HG02870 (cell line): ENCODE measurements at regions not wholly inside any gene's neighbourhood (a gene's known extent, or its start where the extent isn't known, plus 50 kb on each side); places are given as distances from the start of the nearest gene placed in this dataset.
"Not testable (repeated sequence)": the region's sequence is repeated elsewhere in the genome, so short reads cannot be mapped to it uniquely, and the experiment has no call there.

ENCODE experiments used
- ATAC-seq: cut with Tn5 transposase; IDR thresholded peaks from one replicate; pipeline ENCODE4 v1.9.1; 2021; ENCODE audit warnings: mild to moderate bottlenecking, moderate library complexity; ENCODE audit not compliant: unreplicated experiment

DNA sequence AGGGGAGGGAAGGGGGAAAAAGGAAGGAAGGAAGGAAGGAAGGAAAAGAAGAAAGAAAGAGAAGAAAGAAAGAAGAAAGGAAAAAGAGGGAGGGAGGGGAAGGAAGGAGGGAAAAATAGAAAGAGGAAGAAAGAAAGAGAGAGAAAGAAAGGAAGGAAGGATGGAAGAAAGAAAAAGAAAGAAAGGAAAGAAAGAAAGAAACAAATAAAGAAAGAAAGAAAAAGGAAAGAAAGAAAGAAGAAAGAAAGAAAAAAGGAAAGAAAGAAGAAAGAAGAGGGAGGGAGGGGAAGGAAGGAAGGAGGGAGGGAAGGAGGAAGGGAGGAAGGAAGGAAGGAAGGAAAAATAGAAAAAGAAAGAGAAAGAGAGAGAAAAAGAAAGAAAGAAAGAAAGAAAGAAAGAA is 315.8 kb upstream of the PIK3C3 start:
- ATAC-seq: no peak

DNA sequence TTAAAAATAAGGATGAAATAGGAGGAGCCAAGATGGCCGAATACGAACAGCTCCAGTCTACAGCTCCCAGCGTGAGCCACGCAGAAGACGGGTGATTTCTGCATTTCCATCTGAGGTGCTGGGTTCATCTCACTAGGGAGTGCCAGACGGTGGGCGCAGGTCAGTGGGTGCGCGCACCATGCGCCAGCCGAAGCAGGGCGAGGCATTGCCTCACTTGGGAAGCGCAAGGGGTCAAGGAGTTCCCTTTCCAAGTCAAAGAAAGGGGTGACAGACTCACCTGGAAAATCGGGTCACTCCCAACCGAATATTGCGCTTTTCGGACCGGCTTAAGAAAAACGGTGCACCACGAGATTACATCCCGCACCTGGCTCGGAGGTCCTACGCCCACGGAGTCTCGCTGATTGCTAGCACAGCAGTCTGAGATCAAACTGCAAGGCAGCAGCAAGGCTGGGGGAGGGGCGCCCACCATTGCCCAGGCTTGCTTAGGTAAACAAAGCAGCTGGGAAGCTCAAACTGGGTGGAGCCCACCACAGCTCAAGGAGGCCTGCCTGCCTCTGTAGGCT is 323.2 kb upstream of the PIK3C3 start:
- ATAC-seq: not testable (repeated sequence)

DNA sequence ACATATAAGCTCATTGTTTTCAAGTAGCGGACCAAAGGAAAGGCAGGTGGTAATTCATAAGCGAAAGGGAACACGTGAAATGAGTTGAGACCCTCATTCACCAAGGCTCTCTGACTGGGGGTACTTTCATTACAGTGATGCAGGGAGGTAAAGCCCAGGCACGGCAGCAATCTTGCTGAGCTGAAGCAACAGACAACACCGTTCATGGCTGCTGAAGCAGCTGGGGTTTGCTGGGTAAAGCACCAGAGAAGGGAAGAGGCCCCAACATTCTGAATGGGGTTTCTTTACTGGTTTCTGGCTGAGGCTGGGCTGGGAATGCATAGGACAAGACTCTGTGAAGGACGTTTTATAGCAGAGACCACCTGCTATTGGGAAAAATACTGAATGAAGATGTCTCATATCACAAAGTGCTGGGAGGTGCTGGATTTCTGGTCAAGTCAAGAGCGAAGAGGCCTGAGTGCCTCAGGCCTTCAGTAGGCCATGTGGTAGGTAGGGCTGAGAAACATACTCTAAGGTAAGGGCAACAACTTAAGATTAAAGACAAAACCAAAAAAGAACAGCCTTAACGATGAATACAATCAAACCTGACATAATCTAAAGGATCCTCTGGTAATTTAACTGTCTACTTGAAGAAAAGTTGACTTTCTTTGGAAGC is 324.7 kb upstream of the PIK3C3 start:
- no peak for ATAC-seq

DNA sequence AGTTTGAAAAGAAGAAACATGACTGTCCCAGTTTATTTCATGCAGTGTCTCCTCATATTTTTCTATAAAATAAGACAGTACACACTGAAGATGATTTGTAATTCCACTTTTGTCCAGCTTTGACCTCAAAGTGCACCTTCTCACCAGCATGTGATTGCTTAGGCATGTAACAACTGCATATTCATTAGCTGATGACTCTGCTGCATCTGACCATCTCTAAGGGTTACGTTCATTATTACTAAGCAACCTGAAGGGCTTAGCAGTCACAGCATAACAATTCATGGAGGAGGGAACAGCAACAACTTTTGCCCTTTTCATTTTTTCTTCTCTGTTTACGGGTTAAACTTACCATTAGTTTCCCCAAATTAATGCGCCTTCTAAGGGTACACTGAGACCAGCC is 330.6 kb upstream of the PIK3C3 start:
- no peak for ATAC-seq

DNA sequence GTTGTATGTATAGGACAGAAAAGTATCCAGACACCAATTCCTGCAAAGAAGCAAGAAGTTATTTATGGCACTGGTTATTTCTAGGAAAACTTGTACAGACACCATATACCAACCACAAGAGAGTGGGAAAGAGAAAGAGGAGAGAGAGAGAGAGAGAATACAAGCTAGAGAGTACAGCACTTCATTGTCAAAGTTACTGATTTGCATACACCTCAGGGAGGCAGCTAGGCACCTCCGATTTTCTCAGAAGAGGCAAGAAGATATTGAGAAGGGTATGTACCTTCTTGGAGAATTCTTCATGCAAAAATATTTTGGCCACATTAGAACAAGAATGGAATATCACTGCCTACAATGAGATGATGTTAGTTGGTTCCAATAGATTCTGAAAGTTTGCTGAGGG is 333.9 kb upstream of the PIK3C3 start:
- no peak for ATAC-seq

DNA sequence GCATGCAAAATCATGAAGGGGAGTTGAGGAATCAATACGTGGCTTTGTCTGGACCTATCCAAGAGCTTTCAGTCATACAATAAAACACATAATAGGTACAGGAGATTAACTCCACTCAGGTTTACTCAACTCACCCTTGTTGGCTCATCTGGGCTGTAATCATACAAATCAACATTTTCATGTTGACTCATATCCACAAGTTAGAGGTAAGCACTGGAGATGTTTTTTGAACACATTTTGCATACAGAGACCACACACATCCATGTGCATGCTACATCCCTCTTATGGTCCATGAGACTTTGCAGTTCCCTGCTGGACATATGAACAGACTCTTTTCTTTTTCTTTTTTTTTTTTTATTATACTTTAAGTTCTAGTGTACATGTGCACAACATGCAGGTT is 336.9 kb upstream of the PIK3C3 start:
- no peak for ATAC-seq

DNA sequence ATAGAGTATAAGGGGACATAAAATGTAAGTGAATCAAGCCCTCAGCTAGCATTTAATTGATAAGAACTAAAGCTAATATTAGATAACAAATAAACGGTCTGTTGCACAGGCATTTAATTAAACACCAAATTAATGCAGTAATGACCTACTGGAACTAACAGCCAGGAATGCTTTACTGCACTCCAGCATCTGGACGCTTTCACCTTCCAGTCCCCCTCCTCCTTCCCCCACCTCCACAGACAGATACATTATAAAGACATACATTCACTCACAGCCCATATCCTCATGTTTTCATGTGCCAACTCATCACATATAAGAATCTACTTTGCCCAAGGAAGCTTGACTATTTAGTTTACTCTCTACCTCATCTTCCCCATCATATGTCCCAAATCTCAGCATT is 337.4 kb upstream of the PIK3C3 start:
- ATAC-seq: no peak

DNA sequence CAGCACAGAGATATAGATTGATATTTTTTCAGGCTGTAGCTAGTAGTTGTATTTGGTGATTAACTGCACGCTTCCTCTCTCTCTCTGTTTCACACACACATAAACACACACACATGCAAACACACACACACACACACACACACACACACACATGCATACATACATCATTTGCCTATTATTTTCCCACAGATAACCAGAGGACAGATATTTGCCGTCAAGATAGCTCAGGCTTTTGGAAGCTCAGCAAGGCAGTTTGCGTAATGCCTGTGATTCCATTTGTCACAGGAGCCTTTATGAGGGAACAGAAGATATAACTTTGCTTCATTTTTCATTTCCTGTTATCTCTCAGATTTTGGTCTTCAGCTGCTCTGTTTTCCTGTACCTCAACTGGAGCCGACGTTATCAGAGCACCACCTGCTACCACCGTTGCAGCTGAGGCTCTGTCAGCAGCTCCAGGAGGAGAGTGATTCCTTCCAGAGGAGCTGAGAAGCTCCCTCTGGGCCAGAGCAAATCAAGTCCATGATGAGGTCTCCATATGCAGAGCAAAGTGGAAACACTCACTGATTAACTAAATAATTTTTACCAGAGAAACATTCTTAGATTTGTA is 341.9 kb upstream of the PIK3C3 start:
- ATAC-seq: no peak

DNA sequence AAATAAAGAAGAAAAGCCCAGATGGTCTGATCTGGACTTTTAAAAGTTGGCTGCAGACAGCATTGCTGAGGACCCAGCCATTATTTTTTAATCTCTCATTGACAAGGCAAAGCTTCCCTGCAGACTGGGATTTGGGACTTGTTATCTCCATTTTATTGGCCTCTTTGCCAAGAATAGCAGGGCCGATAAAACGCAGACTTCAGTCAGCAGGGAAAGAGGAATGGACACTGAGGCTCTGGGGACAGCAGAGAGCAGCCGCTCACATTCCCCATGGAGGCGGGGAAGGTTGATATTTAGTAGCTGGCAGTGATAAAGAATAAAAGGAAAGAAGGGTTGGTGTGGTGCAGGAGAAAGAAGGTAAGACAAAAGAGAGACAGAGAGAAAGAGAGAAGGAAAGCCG is 350.1 kb upstream of the PIK3C3 start:
- no peak for ATAC-seq

DNA sequence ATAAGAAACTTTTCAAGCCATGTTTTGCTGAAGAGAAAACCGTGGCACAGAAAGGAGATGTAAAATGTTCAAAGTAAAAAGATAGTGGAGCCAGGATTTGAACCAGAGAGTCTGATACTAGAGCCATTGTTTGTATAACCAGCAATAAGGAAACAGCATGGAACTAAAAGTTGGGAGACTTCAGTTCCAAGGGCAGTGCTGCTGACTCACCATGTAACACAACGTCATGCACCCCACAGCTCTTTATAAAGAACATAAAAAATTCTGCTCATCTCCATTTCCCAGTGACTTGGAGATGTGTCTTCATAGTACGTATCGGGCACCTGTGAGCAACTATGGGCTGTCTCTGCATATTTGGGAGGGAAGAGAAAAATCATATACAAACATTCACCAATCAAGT is 353.0 kb upstream of the PIK3C3 start:
- ATAC-seq: no peak

DNA sequence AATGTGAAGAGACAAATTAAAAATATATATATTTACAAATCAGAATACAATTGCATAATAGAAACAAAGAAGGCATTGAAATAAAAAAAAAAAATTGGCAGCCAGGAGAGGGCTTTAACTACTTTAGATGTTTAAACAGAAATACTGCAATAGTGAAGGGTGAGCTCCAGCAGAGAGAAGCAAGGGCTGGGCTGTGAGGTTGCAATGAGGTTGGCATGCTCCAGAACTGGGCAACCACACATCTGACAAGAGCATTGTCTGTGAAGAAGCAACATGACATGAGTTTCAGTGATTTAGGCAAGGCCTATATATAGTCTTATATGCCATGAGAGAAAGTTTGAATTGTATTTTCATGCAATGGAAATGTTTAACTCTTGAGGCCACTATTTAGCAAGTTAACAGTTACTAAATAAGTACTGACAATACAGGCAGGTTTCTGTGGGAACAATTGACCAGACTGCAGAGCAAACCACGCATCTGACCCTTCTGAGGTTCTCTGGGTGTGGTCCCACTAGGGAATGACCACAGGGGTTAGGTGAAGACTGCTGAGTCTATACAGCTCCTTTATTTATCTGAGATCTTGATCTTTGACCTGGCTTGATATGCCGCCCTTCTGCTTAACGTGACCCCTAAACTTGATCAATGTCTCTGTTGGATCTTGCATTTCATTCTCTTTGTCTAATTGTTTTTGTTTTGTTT is 354.2 kb upstream of the PIK3C3 start:
- no peak for ATAC-seq

DNA sequence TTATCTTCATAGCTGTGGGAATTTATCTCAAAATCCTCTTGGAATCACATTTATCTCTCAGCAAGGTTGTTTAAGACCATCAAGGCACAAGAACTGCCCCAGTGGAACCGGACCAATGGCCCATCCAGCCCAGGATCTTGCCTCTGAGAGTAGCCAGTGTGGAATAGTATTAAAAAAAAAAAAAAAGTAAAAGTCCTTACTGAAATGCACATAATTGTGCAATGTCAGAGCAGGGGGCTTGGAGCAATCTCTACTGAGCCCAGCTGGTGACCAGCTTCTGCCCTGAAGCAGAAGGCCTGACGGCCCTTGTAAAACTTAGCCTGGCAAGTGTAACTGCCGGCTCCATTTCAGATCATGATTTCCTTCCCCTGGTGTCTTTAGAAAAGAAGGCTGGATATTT is 355.6 kb upstream of the PIK3C3 start:
- no peak for ATAC-seq

DNA sequence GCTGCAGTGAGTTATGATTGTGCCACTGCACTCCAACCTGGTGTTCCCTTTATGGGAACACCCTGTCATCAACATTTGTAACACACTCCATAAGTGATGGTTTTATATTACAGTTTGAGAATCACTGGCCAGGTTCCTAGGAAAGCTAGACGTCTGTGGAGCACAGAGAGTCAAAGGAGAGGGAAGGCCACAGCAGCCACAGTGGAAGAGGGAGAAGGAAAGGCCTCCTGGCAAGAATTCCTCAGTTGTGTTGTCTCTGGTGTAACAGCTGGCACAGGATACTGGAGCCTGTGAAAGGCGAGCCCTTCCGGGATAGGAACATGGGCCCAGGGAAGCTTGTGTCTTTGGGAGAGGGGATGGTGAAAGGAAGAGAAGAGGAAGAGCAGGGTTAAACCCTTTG is 360.5 kb upstream of the PIK3C3 start:
- ATAC-seq: no peak

DNA sequence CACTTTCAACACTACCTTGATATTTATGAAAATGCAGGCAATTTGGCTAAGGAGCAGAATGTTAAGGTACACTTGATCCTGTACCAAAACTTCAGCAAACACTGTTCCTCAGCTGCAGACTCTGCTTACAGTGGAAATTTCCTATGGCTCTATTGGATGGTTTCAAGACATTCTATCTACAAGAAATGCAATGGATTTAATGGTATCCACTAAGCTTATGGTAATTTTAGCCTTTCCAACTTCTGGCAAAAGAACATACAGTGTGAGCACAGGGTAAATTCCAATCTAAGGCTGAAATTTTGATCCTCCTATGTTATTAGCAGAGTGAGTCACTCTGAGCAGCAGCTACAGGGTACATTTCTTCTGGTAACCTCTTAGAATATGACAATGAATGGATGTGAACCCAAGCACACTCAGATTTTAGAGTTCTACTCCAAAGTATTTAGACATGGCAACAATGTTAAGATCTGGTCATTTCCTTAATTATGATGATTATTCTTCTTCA is 361.8 kb upstream of the PIK3C3 start:
- ATAC-seq: no peak

DNA sequence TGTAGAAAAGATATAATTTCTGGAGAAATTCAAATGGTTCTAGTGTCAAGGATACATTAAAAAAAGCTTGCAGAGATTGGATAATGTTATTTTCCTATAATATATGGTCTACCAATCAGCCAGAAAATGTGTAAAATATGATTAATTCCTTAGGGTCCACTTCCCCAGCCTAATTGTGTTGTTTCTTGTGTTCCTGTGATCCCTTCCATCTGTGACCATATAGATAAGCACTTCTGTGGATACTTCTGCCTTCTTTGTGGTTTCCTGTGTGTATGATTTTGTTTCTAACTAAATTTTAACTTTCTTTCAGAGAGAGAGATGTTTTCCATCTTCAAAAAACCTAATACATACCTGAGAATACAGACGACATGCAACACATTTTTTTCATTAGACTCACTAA is 367.1 kb upstream of the PIK3C3 start:
- no peak for ATAC-seq

DNA sequence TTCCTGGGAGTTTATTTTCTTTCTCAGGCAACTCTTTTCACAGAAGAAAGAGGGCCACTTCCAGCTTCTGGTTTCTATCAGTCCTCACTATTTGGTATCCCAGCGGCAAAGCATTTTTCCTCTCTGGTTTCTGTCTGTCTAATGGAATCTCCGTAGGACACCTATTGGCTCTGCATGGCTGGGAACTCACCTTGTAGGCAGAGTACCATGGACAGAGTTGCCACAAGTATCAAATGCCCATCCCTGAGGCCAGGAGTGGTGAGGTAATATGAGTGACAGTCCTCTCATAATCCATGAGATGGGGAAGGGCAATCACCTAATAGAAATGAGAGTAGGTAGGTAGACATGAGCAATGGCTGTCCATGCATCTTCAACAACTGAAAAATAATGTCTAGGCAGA is 369.5 kb upstream of the PIK3C3 start:
- no peak for ATAC-seq

DNA sequence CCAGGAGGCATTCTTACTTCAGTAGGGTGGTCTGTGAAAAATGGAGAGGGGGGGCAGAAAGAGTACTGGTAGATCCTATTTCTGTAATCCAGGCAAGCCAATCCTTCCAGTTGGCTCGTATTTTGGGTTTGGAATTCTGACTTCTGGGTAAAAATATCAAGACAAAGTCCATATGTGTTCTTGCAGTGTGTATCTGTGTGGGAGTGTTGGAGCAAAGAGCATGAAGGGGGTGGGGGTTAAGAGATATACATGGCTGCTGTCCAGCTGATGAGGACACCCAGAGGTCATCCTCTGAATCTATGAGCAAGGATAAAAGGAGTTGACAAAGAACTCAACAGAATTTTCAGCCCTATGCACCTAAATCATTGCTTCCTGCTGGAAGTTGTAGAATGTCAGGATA is 375.8 kb upstream of the PIK3C3 start:
- ATAC-seq: no peak

DNA sequence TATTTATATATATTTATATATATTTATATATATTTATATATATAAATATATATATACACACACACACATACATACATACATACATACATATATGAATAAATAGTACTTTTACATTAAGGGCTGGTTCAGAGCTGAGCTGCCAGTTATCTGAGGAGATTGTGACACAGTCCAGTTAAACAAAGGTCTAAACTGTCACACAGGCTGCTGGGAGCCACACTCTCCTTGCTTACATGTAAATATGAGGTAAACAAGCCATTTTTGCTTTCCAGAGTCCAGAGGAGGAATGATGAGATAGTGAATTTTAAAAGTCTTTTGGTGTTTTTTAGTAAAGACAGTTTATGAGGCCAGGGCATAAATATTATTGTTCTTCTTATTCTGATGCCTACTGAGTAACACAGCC is 377.5 kb upstream of the PIK3C3 start:
- no peak for ATAC-seq

DNA sequence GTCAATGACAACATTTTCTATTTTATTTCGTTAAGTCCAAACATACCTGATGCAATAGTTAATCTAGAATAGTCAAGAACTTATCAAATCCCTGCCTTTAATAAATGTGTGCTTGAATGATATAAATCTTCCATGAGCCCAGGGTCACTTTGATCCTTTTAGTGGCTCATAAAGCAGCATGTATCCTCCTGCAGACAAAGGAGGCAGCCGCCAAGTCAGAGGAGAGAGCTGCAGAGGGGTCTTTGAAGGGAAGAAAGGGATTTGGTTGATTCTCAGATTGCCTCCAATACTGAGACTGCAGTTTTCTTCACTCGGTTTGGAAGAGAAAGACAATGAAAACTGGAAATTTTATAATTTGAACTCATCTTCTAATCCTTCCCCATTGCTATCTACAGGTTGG is 378.4 kb upstream of the PIK3C3 start:
- no peak for ATAC-seq

DNA sequence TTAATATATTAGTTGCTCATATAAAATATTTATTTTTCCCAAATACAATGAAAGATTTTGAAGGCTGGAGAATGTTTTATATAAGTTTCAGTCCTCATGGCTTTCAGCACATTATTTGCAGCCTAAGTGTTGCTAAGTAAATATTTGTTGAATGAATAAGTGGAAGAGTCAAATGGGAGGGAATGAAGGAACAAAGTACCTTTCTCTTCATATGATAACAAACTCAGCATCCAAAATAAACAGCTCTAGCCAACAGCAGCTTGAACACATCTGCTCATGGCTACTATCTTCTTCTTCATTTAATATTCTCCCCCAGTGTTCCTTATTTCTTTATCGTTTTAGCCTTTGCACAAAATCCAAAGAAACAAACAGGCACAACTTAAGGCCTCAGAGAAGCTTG is 385.2 kb upstream of the PIK3C3 start:
- no peak for ATAC-seq

DNA sequence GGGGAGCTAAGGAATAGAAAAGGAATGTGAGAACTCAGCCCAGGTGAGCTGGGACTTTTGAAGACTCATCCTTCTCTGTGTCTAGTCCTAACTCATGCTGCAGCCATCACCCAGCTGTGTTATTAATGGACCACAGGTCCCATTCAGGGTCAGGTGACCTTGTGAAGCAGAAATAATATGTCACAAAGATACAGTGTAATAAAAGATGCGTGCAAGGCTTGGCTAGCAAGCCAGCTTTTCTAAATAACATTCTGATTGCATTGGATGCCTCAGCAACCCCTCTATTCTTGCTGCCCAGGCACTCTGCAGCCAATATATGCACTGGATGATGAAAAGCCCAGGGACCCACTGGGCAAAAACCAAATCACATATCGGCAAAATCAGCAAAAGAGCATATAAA is 393.1 kb upstream of the PIK3C3 start:
- ATAC-seq: no peak

DNA sequence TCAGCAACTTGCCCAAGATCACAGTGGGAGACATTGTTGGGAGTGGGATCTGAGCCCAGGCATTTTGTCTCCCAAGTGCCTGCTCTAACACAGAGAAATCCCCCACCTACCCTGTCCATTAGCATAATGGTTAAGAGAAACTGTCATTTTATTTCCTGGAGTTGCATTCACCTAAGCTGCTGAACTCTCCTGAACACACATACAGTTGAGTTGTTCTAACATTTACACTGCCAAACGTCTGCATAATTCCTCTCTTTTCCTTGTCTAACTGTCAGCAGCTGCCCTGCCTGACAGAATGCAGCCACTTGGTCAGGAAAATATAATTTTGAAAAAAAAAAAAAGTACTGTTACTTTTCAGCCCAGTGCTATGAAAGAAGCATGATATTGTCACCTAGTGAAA is 396.3 kb upstream of the PIK3C3 start:
- ATAC-seq: no peak
